ENCODE measurements at regions not wholly inside any gene's neighbourhood (a gene's known extent, or its start where the extent isn't known, plus 50 kb on each side); places are given as distances from the start of the nearest gene placed in this dataset.
"Not testable (repeated sequence)": the region's sequence is repeated elsewhere in the genome, so short reads cannot be mapped to it uniquely, and the experiment has no call there.

DNA sequence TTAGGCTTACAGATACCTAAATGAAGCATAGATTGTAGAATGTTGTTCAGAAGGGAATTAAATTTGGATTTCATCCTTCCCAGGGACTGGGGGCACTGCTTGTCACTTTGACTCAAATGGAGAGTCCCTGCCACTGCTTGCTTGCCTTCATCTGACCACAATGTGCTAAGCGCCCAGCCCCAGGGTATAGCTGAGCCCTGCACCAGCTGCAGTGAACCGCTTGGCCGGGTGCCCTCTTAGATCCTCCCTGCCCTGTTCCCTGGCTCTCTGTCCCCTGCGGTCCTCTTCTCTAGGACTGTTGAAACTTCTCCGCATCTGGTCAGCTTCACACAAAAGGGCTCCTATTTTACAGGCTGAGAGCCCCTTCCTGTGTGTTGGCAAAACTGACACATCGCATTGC is 170.9 kb downstream of the BCL2L11 start:
- not testable (repeated sequence) for DNase-seq

DNA sequence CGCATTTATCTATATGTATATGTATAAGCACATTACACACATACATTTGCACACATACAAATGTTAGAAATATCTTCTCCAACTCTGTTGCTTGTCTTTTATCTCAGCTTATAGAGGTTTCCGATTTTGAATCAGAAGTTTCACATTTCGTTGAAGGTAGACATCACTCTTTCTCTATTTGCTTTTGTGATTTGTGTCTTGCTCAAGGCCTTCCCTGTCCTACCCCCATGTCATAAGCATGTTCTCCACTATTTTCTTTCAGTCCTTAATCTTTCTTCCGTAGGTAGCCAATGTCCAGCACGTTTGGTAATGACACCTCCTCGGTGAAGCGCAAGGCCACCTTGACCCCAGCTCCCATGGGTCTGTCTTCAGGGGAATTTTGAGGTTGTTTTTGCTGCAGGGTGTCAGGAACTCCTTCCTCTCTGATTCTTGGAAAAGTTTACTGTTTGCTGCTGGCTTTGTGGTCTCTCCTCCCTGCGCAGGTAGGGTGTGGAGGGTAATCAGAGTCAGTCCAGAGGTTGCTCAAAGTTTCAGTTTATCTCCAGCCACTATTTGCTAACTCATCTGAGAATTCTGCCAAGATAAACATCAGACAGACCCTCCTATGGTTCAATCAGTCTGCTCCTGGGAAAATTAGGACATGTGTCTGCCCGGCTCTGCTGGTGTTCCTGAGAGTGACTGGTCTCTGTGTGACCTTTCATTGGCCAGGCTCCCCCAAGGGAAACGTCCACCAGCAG is 171.7 kb downstream of the BCL2L11 start:
- DNase-seq, result not testable (repeated sequence)

DNA sequence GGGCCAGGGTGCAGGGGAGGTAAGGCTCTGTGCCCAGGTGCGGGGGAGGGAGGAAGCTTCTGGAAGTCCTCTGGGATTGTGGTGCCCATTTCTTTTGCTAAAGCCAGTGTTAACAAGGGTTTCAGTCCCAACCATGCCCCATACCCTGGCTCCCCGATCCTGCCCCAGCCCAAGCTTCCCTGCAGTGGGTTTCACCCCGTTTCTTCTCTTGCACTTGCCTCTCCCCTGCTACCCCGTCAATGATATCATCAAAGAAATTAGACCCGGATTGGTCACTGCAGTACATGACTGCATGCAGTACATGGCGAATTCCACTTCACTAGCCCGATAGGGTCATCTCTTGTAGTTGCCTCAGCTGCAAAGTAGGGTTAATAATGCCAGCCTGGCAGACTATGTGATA is 174.0 kb downstream of the BCL2L11 start:
- not testable (repeated sequence) for DNase-seq

DNA sequence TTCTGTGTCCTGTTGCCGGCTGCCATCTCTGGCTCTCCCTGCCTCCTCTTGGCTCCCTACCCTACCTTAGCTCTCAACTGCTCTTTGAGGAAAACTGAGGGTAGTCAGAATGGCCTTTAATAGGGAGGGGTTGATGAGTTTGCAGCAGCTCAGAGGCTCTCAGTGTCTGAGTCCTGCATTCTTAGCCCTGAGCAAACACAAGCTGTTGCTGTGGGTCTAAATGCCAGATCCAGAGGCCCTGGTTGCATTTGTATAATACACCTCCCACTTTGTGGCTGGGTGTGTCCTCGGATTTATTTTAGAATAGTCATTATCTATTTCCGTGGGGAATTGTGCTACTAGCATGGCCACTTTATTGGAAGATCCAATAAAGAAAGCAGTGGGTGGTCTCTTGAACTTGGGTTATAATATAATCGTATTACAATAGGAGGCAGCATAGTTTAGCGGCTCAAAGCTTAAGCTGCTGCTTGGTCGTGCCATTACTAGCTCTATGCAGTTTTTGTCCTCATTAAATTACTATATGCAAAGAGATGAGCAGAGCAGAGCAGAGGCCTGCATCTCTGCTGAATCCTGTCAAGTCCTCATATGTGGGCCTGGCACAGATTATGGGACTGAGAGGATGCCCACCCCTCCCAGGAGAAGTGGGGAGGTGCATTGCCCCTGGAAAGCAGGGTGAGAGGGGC is 175.5 kb downstream of the BCL2L11 start:
- DNase-seq, result not testable (repeated sequence)

DNA sequence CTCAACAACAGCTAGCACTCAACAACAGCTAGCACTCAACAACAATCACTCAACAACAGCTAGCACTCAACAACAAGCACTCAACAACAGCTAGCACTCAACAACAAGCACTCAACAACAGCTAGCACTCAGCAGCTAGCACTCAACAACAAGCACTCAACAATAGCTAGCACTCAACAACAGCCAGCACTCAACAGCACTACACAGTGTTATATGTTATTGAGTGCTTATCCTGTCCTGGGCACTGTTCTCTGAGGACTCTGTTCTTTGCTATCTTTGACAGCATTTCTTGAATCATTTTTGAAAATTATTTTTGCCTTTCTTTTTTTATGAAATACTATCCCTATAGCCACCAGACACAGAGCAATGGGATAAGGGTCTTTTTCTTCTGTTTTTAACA is 176.4 kb downstream of the BCL2L11 start:
- DNase-seq, result not testable (repeated sequence)

DNA sequence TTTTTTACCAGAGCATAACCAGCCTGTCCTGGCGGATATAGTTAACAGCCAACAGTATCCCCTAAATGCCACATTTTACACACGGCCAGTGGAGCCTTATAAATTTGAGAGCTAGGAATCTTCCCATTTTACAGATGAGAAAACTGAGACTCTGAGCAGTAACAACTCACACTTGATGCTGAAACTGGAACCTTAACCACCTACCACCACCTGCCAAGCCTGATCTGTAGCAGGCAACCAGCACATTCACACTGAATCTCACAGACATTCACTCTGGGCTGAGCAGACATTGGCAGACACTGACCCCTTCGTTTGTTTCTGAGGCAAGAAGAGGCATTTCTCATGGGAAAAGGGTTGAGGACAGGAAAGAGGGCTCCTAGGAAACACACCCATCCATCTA is 178.2 kb downstream of the BCL2L11 start:
- DNase-seq, result not testable (repeated sequence)

DNA sequence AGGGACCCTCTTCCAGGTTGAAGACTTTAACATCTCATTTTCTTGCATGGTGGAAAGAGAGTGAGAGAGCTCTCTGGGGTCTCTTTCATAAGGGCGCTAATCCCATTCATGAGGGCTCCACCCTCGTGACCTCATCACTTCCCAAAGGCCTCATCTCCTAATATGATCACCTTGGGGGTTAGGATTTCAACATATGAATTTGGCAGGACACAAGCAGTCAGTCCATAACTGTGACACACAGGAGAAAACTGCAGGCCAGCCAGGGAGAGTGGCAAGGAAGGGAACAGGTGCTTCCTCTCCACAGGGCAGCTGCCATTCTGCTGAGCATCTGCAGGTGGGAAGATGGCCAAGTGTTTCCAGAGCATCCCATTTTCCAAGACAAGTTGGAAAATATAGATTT is 178.9 kb downstream of the BCL2L11 start:
- DNase-seq, result not testable (repeated sequence)

DNA sequence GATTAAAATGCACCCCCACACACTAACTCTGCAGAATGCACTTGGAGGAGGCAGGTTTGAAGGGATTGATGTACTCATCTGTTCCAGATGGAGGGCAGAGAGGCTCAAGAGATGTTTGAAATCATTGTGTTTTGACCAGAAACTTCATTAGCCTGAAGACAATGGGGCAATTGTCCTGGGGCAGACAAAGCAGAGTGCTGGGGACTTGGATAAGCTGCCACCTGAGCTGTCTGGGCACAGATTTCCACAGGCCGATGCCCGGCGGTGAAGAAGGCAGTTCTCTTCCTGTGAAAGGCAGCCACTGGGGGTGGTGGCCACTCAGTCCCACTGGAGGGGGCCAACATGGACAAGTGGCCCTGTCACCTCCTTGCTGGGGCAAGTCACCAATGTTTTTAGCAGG is 181.0 kb downstream of the BCL2L11 start:
- not testable (repeated sequence) for DNase-seq

DNA sequence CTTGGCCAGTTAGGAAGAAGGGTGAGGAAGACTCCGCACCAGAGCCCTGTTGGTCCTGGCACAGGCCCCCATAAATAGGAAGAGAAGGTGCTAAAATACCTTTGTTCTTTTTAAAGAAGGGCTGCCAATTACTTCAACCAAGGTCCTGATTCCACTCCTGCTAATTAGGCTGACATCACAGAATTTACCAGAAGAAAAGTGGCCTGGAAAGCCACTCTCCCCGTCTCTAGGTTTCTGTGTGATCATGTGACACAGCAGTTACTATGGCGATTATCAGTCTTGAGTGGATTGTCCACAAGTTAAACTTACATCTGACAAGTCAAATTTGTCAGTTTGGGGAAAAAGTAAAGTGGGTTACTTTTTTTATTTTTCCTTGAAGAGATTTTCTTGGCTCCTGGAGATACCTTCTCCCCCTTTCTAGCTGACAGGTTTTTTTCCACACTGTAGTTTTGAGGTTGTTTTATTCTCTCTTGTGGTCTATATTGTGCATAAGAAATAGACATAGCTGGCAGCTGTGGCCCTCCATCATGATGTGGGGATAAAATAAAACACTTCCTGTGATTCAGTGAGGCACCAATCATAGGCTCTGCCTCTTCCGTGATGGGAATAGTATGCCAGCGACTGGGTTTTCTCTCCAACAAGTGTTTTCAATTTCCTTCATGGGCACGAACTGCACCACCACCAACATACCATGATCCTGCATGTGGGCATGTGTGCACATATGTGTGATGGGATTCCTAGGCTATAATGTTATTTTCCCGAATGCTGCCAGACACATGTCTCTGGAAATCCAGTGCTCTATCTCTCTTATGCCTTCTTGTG is 181.9 kb downstream of the BCL2L11 start:
- not testable (repeated sequence) for DNase-seq

DNA sequence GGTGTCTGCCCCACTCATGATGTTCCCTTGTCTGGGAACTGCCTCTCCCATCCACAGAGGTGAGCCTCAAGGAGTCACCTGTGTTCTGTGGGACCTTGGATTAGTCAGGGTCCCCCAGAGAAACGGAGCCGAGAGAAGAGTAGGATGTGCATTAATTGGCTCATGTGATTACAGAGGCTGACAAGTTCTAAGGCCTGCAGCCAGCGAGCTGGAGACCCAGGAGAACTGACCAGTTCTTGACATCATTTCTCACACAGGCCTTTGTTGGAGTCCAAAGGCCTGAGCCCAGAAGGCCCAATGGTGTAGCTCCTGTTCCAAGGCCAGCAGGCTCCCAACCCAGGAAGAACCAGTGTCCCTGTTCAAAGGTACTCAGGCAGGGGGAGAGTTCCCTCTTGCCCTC is 186.6 kb downstream of the BCL2L11 start:
- DNase-seq, result not testable (repeated sequence)

DNA sequence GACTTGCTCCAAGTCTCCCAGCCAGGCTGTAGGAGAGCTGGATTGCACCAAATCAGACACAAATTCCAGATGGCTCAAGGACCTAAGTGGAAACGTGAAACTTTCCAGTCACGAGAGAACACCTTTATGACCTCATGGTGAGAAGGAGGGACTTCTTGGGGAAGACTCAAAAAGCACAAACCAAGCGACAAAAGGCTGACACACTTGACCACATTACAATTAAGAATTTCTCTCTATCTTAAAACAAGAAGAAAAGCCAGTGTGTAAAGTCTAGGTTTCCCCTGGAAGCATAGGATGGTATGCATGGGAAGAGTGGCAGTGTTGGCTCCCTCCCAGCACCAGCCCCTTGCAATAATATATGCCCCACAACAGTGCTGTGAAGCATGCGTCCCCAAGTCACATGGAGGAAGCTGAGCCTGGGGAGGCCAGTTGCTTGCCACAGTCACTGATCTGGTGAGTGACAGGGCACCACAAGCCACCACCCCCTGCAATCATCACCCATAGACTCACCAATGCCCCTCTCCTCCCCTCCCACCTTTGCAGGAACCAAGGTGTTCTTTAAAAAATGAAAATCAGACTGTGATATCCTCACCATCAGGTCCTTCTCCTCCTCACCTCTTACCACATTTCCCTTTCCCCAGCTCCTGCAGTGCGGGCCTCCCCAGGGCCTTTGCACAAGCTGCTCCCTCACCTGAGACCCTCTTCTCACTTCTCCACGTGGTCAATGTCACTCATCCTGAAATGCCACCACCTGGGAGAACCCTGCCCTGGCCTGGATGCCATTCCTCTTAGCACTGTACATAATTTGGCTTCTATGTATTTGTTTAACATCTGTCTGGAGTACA is 188.7 kb downstream of the BCL2L11 start:
- DNase-seq, result not testable (repeated sequence)

DNA sequence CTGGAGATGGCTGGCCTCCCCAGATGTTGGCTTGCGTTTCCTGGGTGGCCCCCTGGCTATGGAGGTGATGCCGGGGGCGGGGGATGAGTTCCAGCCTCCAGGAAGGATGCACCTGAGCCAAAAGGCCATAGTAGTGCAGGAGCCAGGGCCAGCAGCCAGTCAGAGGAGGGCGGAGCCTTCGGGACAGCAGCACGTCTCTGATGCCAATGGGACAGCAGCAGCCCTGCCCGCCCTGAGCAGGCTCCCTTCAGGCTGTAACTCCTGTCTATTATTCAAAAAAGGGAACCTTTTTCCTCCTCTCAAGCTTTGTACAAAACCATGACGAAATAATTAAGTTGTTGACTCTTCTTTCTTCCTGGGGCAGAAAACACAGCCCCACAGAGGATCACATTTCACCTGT is 189.7 kb downstream of the BCL2L11 start:
- DNase-seq, result not testable (repeated sequence)

DNA sequence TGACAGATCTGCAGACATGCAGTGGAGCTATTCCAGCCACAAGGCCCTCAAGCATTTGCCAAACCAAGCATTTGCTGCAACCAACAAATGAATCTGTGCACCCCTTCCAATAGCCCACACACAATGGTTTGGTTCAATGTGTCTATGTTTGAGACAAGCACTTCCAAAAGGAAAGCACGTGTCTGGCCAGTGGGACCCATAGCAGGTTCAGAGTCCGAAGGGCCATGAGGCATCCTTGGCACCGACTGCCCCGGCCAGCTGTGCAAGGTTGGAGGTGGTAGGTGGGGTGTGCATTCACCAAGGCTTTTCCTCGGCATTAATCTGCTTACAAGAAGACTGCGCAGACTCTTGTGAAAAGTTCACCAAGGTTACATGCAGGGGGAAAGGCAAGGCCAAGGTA is 190.9 kb downstream of the BCL2L11 start:
- not testable (repeated sequence) for DNase-seq

DNA sequence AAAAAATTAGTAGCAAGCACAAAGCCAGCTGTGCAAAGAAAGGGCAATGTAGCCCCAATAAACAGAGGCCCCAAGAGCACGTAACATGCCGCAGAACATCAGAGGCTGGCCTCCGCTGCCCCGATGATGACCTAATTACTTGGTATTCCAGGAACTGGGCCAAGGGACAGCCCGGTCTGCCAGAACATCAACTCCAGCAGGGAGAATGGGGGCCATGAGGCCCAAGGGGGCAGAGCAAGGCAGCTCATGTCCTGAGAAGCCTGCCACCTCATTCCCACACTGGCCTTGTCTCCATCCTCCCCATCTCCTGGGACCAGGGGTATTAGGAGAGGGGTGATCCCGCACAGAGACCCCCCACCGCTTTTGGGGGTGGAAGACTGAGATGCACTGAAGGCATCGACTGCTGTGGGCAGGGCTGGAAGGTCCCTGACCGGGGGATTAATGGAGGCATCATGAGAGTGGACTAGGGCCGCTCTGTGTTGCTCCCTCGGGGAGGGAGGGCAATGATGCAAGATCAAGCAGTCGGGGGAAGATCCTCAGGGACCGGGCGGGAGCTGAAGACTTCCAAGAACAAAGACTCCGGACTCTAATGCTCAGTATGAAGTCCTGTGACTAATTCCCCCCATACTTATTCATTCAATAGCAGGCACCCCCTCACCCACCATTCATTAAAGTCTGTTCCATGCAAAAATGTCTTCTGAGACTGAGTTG is 192.3 kb downstream of the BCL2L11 start:
- peak; percentile 52 for DNase-seq

DNA sequence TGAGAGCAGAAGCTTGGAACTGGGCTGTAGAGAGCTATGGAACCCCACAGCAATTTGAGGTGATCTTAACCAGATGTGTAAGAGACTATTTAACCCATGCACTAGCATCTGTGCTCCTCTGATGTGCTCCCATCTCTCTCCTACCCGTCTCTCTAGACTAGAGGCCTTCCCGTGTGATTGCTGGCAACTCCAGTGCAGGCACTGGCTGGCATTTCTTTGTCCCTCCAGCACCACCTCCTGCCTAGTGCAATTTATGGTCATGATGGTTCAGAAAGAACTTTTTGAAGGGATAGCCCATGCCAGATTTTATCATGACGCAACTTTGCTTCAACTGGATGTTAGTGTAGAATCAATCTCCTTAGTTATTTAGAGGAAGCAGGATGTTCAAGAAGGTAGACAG is 193.0 kb downstream of the BCL2L11 start:
- not testable (repeated sequence) for DNase-seq

DNA sequence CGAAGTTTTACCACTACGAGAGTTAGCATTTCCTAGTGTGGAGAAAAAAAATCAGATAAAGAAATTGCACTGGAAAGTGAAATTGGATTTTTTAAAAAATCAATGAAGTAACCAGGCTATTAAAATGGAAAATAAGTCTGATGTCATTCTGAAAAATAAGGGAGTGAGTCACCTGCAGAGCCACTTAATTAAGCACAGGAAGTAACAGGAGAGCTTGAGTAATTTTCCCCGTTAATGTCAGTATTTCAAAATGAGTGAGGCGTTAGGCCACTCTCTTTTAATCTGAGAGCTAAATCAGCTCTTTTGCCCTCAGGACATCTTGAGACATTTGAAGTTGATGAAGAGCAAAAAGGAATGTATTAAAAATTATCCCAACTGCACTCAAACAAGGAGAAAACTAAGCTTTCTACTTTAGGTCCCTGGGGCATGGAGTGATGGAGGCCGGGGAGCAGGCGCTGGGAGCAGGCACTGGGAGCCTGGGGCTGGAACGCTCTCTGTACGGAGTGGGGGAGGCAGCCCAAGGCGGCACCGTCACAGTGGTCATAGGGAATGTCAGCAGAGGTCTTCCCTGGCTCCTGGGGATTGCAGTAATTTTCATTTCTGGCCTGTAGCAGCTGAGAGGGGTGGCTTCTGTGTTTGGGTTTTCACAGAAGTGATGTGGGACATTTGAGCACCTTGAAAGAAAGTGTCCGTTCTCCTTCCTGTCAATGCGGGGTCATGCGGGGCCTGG is 194.6 kb downstream of the BCL2L11 start:
- not testable (repeated sequence) for DNase-seq

DNA sequence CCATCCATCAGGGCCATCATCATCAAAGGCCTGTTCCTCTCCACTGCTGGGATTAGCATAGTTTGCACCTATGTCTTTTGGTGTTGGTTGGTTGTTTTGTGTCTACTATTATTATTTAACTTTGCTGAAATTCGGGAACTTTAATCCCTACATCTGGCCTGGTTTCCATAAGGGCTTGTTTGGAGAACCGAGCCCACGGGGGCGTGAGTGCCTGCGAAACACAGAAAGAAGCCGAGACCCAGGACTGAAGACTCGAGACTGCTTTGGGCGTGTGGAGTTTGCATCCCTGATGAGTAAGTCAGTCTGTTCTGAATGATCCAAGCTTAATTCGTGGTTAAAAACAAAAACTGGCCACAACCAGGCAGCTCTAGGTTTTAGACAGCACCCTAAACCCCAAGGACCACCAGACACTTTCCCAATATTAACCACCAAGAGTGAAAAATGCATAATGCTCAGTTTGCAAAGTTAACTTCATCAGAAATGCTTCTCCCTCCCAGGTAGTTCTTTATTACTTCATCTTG is 195.6 kb downstream of the BCL2L11 start:
- not testable (repeated sequence) for DNase-seq

DNA sequence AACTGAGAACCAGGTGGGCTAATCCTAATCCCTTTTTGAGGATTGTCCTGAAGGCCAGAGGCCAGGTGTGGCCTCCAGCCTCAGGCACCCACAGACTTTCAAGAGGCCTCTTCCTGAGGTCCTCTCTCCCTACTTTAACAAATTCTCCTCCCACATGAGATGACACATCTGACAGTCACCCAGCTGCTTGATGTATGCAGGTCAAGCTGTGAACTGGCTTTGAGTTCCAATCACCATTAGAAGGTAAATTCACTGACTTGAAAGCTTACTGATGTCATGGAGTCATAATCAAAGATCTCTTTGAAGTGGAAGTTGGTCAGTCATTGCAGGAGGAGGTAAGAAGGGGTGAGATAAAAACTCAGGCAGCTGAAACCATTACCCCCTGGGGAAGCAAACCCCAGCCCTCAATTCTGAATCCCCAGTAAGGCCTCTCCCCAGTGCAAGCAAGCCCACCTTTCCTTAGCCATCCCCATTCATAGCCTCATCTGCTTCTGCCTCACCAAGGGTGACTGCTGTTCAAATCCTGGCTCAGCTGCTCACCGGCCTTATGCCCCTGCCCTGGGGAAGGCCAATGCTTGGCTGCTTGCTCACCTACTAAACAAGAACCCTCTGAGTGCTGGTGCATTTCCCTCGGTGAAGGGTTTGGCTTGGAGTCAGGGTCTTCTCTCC is 196.3 kb downstream of the BCL2L11 start:
- DNase-seq, result not testable (repeated sequence)

DNA sequence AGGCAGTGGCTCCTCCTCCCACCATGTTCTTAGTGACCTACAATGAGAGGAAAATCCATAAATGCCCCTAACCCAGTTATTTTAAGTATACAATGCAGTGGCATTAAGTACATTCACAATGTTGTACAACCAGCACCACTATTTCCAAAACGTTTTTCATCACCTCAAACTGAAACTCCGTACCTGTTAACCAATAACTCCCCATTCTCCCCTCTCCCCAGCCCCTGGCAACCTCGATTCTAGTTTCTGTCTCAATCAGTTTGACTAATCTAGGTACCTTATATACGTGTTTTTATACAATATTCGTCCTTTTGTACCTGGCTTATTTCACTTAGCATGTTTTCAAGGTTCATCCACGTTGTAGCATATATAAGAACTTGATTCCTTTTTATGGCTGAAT is 198.8 kb downstream of the BCL2L11 start:
- DNase-seq, result not testable (repeated sequence)

DNA sequence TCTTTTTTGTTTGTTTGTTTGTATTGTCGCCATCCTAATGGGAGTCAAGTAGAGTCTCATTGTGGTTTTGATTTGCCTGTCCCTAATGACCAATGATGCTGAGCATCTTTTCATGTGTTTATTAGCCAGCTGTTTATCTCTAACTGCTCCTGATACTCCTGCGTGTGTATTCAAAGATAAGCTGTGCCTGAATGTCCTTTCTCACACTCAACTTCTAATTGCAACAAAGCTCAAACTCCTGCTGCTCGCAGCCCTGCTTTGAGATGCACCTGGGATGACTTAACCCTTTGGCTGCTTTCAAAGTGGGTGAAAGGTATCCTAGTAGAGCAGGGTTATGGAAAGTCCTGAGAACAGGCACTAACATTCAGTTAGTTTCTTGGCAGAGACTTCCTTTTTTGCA is 199.6 kb downstream of the BCL2L11 start:
- not testable (repeated sequence) for DNase-seq

Measured in retina (tissue), 1 donor.